ENCODE measurements at regions not wholly inside any gene's neighbourhood (a gene's known extent, or its start where the extent isn't known, plus 50 kb on each side); places are given as distances from the start of the nearest gene placed in this dataset.

- no peak for TF ChIP-seq ZNF143 (CRISPR knock-in tag; IDR thresholded peaks at IDR 0.05)
- no peak for TF ChIP-seq MCM5 (IDR thresholded peaks at IDR 0.05; ENCODE audit: low read depth)
- TF ChIP-seq ZNF436 (CRISPR knock-in tag; IDR thresholded peaks at IDR 0.05) = no peak
- no peak for TF ChIP-seq MCM7 (IDR thresholded peaks at IDR 0.05)
- no peak for TF ChIP-seq ZNF253 (CRISPR knock-in tag; conservative IDR thresholded peaks at IDR 0.05)
- TF ChIP-seq KDM2B (CRISPR knock-in tag; IDR thresholded peaks at IDR 0.05) = no peak
- no peak for TF ChIP-seq HIVEP1 (CRISPR knock-in tag; IDR thresholded peaks at IDR 0.05)
- TF ChIP-seq JUNB (CRISPR knock-in tag; conservative IDR thresholded peaks at IDR 0.05) = peak; percentile 55; the same call in 1 of the 2 replicates
- TF ChIP-seq ZNF174 (CRISPR knock-in tag; IDR thresholded peaks at IDR 0.05) = no peak
- no peak; the same call in 1 of the 2 replicates for TF ChIP-seq TCFL5 (CRISPR knock-in tag; conservative IDR thresholded peaks at IDR 0.05)
- no peak for TF ChIP-seq ZNF507 (tag; conservative IDR thresholded peaks at IDR 0.05)
- TF ChIP-seq CCNT2 (IDR thresholded peaks at IDR 0.05; ENCODE audit: borderline replicate concordance, extremely low read depth, insufficient read length, low read depth, low read length) = peak; percentile 79
- peak; percentile 34; the same call in 1 of the 2 replicates for TF ChIP-seq MAFF (IDR thresholded peaks at IDR 0.05; ENCODE audit: low read length)
- TF ChIP-seq ARID1B (IDR thresholded peaks at IDR 0.05) = peak; percentile 87
- no peak for TF ChIP-seq THAP7 (CRISPR knock-in tag; IDR thresholded peaks at IDR 0.05)
- TF ChIP-seq KAT2B (IDR thresholded peaks at IDR 0.05; ENCODE audit: low read depth, low read length) = no peak
- no peak for TF ChIP-seq KLF10 (CRISPR knock-in tag; IDR thresholded peaks at IDR 0.05)
- no peak for TF ChIP-seq FOXJ3 (CRISPR knock-in tag; IDR thresholded peaks at IDR 0.05)
- TF ChIP-seq RHOXF2B (CRISPR knock-in tag; conservative IDR thresholded peaks at IDR 0.05) = peak; percentile 77
- TF ChIP-seq FOXP1 (CRISPR knock-in tag; IDR thresholded peaks at IDR 0.05) = no peak
- TF ChIP-seq CBFB (CRISPR knock-in tag; IDR thresholded peaks at IDR 0.05) = no peak
- TF ChIP-seq BRD9 (IDR thresholded peaks at IDR 0.05; ENCODE audit: low read depth, partially characterized antibody) = peak; percentile 74
- no peak for TF ChIP-seq HMG20A (CRISPR knock-in tag; conservative IDR thresholded peaks at IDR 0.05)
- TF ChIP-seq TRIM24 (IDR thresholded peaks at IDR 0.05) = peak; percentile 64 to 87; a peak in 2 of 4 replicates
- no peak for TF ChIP-seq COPS2 (conservative IDR thresholded peaks at IDR 0.05)
- TF ChIP-seq ARID4B (CRISPR knock-in tag; IDR thresholded peaks at IDR 0.05) = peak; percentile 88
- no peak; the same call in 1 of the 2 replicates for TF ChIP-seq MAFG (tag; conservative IDR thresholded peaks at IDR 0.05)
Measured at GRCh38 chr1:234866007-234866866, 256.3 kb upstream of the IRF2BP2 start (continued).

Data from K562 (cell line).